OCI-LY7 (cell line): ENCODE measurements at regions not wholly inside any gene's neighbourhood (a gene's known extent, or its start where the extent isn't known, plus 50 kb on each side); places are given as distances from the start of the nearest gene placed in this dataset.

ENCODE experiments used
- EZH2phosphoT487 ChIP-seq: fragments of 200-600 bp; sonication (generic); IDR thresholded peaks from 2 replicates; pipeline ENCODE4 v1.6.1; 2018; ENCODE audit warnings: low read depth, borderline replicate concordance, mild to moderate bottlenecking, mixed run types, antibody characterized with exemption, low read length, moderate library complexity, mixed read lengths
- TF ChIP-seq, protein P1 (sequence below): fragments of 200-600 bp; sonication (generic); conservative IDR thresholded peaks from 2 replicates; pipeline ENCODE4 v1.5.1; 2014; ENCODE audit warnings: mild to moderate bottlenecking, antibody characterized with exemption, low read length, moderate library complexity, mixed read lengths

DNA sequence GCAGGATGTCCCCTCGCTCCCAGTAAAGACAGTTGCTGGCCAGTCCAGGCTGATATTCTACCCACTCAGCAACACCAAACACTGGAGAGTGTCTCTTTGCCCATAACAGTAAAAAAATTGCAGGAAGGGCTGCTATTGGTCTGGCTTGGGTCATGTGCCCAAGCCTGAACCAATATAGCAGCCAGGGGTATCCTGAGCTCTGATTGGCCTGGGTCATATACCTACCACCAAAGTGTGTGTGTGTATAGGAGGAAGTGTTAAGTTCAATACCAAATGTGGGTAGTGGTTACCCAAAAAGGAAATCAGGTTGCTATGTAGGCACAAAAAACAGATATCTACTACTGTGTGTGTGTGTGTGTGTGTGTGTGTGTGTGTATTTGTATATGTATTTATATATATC is 373.2 kb downstream of the BCOR start:
- TF ChIP-seq, protein P1, sequence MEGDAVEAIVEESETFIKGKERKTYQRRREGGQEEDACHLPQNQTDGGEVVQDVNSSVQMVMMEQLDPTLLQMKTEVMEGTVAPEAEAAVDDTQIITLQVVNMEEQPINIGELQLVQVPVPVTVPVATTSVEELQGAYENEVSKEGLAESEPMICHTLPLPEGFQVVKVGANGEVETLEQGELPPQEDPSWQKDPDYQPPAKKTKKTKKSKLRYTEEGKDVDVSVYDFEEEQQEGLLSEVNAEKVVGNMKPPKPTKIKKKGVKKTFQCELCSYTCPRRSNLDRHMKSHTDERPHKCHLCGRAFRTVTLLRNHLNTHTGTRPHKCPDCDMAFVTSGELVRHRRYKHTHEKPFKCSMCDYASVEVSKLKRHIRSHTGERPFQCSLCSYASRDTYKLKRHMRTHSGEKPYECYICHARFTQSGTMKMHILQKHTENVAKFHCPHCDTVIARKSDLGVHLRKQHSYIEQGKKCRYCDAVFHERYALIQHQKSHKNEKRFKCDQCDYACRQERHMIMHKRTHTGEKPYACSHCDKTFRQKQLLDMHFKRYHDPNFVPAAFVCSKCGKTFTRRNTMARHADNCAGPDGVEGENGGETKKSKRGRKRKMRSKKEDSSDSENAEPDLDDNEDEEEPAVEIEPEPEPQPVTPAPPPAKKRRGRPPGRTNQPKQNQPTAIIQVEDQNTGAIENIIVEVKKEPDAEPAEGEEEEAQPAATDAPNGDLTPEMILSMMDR, result no peak
- no peak for TF ChIP-seq EZH2phosphoT487
